ENCODE measurements at regions not wholly inside any gene's neighbourhood (a gene's known extent, or its start where the extent isn't known, plus 50 kb on each side); places are given as distances from the start of the nearest gene placed in this dataset.

GRCh38 chr15:53310709-53311108 lies 448.8 kb downstream of the WDR72 start:
- H3K27ac ChIP-seq (ENCODE audit: extremely low read depth, low read depth, low read length) = no peak overlapping the region
- H3K9me3 ChIP-seq (replicated peaks; ENCODE audit: control insufficient read depth, insufficient read depth, low read depth, low read length) = no peaks in the 10 kb centered on the region
- in situ Hi-C loops (cut with MboI) (no loop called here), intact Hi-C loops (cut with micrococcal nuclease) (no loop called here)
- H3K4me2 ChIP-seq (ENCODE audit: insufficient read depth, low read length) = no peak overlapping the region
- H3K4me3 ChIP-seq = no peak overlapping the region
- H3K9me1 ChIP-seq (ENCODE audit: control insufficient read depth, insufficient read depth, low read length) = no peaks in the 10 kb centered on the region
- POLR2A ChIA-PET = no interaction called here
- no peaks in the 10 kb centered on the region for H3K27me3 ChIP-seq (ENCODE audit: control insufficient read depth in 2 of 2, insufficient read depth in 2 of 2, low read length in 2 of 2)
- H3K4me1 ChIP-seq (replicated peaks in 1 of 2; ENCODE audit: control insufficient read depth in 2 of 2, insufficient read depth in 2 of 2, low read length in 2 of 2) = no peaks in the 10 kb centered on the region
- 8% methylated on average over 1 of the region's 1 CpG for WGBS (ENCODE audit: insufficient coverage, low coverage, missing lambda C conversion rate)
- no peak overlapping the region for H2AFZ ChIP-seq (ENCODE audit: low read depth, low read length)
- CTCF ChIA-PET (ENCODE audit: low intra/inter-chr PET ratio) = no interaction called here
- no peaks in the 10 kb centered on the region for H3K36me3 ChIP-seq (ENCODE audit: control insufficient read depth, insufficient read depth, low read length)
- DNase-seq (ENCODE audit: extremely low read depth in 1 of 4, low spot score in 3 of 4) (no peak), FAIRE-seq (no peak), ATAC-seq (no peak)
- BruUV-seq (replicated peaks) = no TSS peak
- H4K20me1 ChIP-seq (replicated peaks; ENCODE audit: control insufficient read depth, insufficient read depth, low read length) = no peaks in the 10 kb centered on the region
- H3K9ac ChIP-seq (ENCODE audit: insufficient read depth in 1 of 2, low read depth in 2 of 2, low read length in 2 of 2) = no peak overlapping the region
- no peaks in the 10 kb centered on the region for H3K79me2 ChIP-seq (ENCODE audit: control insufficient read depth, insufficient read depth, low read length)
- no peak for TF ChIP-seq HNRNPH1 (optimal IDR thresholded peaks at IDR 0.05; ENCODE audit: low read depth, low read length)
- TF ChIP-seq, protein P1, sequence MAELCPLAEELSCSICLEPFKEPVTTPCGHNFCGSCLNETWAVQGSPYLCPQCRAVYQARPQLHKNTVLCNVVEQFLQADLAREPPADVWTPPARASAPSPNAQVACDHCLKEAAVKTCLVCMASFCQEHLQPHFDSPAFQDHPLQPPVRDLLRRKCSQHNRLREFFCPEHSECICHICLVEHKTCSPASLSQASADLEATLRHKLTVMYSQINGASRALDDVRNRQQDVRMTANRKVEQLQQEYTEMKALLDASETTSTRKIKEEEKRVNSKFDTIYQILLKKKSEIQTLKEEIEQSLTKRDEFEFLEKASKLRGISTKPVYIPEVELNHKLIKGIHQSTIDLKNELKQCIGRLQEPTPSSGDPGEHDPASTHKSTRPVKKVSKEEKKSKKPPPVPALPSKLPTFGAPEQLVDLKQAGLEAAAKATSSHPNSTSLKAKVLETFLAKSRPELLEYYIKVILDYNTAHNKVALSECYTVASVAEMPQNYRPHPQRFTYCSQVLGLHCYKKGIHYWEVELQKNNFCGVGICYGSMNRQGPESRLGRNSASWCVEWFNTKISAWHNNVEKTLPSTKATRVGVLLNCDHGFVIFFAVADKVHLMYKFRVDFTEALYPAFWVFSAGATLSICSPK (IDR thresholded peaks at IDR 0.05; ENCODE audit: borderline replicate concordance) = no peak
- TF ChIP-seq SP2 (IDR thresholded peaks at IDR 0.05; ENCODE audit: extremely low read depth, low read depth, low read length, poor library complexity, severe bottlenecking) = no peak
- TF ChIP-seq PRMT5 (CRISPR knock-in tag; IDR thresholded peaks at IDR 0.05) = no peak
- TF ChIP-seq, protein P2, sequence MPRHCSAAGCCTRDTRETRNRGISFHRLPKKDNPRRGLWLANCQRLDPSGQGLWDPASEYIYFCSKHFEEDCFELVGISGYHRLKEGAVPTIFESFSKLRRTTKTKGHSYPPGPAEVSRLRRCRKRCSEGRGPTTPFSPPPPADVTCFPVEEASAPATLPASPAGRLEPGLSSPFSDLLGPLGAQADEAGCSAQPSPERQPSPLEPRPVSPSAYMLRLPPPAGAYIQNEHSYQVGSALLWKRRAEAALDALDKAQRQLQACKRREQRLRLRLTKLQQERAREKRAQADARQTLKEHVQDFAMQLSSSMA (CRISPR knock-in tag; IDR thresholded peaks at IDR 0.05) = no peak
- TF ChIP-seq, protein P3, sequence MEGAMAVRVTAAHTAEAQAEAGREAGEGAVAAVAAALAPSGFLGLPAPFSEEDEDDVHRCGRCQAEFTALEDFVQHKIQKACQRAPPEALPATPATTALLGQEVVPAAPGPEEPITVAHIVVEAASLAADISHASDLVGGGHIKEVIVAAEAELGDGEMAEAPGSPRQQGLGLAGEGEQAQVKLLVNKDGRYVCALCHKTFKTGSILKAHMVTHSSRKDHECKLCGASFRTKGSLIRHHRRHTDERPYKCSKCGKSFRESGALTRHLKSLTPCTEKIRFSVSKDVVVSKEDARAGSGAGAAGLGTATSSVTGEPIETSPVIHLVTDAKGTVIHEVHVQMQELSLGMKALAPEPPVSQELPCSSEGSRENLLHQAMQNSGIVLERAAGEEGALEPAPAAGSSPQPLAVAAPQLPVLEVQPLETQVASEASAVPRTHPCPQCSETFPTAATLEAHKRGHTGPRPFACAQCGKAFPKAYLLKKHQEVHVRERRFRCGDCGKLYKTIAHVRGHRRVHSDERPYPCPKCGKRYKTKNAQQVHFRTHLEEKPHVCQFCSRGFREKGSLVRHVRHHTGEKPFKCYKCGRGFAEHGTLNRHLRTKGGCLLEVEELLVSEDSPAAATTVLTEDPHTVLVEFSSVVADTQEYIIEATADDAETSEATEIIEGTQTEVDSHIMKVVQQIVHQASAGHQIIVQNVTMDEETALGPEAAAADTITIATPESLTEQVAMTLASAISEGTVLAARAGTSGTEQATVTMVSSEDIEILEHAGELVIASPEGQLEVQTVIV (CRISPR knock-in tag; IDR thresholded peaks at IDR 0.05; ENCODE audit: borderline replicate concordance) = no peak
- TF ChIP-seq, protein P4, sequence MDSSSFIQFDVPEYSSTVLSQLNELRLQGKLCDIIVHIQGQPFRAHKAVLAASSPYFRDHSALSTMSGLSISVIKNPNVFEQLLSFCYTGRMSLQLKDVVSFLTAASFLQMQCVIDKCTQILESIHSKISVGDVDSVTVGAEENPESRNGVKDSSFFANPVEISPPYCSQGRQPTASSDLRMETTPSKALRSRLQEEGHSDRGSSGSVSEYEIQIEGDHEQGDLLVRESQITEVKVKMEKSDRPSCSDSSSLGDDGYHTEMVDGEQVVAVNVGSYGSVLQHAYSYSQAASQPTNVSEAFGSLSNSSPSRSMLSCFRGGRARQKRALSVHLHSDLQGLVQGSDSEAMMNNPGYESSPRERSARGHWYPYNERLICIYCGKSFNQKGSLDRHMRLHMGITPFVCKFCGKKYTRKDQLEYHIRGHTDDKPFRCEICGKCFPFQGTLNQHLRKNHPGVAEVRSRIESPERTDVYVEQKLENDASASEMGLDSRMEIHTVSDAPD (CRISPR knock-in tag; IDR thresholded peaks at IDR 0.05) = no peak
- TF ChIP-seq, protein P5, sequence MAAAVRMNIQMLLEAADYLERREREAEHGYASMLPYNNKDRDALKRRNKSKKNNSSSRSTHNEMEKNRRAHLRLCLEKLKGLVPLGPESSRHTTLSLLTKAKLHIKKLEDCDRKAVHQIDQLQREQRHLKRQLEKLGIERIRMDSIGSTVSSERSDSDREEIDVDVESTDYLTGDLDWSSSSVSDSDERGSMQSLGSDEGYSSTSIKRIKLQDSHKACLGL (CRISPR knock-in tag; IDR thresholded peaks at IDR 0.05; ENCODE audit: borderline replicate concordance, poor library complexity, severe bottlenecking) = no peak
- no peak for TF ChIP-seq STAT6 (CRISPR knock-in tag; IDR thresholded peaks at IDR 0.05)
- TF ChIP-seq, protein P6, sequence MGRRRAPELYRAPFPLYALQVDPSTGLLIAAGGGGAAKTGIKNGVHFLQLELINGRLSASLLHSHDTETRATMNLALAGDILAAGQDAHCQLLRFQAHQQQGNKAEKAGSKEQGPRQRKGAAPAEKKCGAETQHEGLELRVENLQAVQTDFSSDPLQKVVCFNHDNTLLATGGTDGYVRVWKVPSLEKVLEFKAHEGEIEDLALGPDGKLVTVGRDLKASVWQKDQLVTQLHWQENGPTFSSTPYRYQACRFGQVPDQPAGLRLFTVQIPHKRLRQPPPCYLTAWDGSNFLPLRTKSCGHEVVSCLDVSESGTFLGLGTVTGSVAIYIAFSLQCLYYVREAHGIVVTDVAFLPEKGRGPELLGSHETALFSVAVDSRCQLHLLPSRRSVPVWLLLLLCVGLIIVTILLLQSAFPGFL (CRISPR knock-in tag; IDR thresholded peaks at IDR 0.05) = no peak
- no peak for TF ChIP-seq ZNF3 (CRISPR knock-in tag; IDR thresholded peaks at IDR 0.05)
